ENCODE measurements at regions not wholly inside any gene's neighbourhood (a gene's known extent, or its start where the extent isn't known, plus 50 kb on each side); places are given as distances from the start of the nearest gene placed in this dataset.

- H3K36me3 ChIP-seq (ENCODE audit: insufficient read depth, low read length, poor library complexity, severe bottlenecking) = no peaks in the 10 kb centered on the region
- TF ChIP-seq EZH2 (IDR thresholded peaks at IDR 0.05; ENCODE audit: borderline replicate concordance, low read depth, low read length, poor library complexity, severe bottlenecking) (no peak), CTCF (conservative IDR thresholded peaks at IDR 0.05; ENCODE audit: low read depth, low read length) (no peak)
- H3K27me3 ChIP-seq (replicated peaks; ENCODE audit: insufficient read depth, low read depth, low read length, poor library complexity) = no peaks in the 10 kb centered on the region
- ChIA-PET POLR2A (ENCODE audit: low non-redundant PET) (no interaction called here), CTCF (no interaction called here)
- no peak overlapping the region for H3K4me3 ChIP-seq (ENCODE audit: low read depth, low read length, poor library complexity, severe bottlenecking)
- no TSS peak for BruUV-seq (replicated peaks)
- intact Hi-C loops (cut with micrococcal nuclease; ENCODE audit: unreplicated experiment) = no loop called here
- H3K9me3 ChIP-seq (ENCODE audit: low read depth, low read length, poor library complexity, severe bottlenecking) = peaks cover 4% of the 10 kb centered on the region
- peak; percentile 64 for DNase-seq (ENCODE audit: low spot score)
- H3K4me1 ChIP-seq (ENCODE audit: insufficient read depth, low read length, poor library complexity, severe bottlenecking) = peaks cover 18% of the 10 kb centered on the region
- no peak overlapping the region for H3K27ac ChIP-seq (ENCODE audit: low read depth, low read length, poor library complexity, severe bottlenecking)
Measured at GRCh38 chr11:15341587-15341986, 226.9 kb downstream of the INSC start.

- no TSS peak for BruUV-seq (replicated peaks)
- Histone ChIP-seq H3K4me1 (ENCODE audit: insufficient read depth, low read length, poor library complexity, severe bottlenecking) (peaks cover 18% of the 10 kb centered on the region), H3K4me3 (ENCODE audit: low read depth, low read length, poor library complexity, severe bottlenecking) (no peak overlapping the region), H3K27me3 (replicated peaks; ENCODE audit: insufficient read depth, low read depth, low read length, poor library complexity) (no peaks in the 10 kb centered on the region), H3K9me3 (ENCODE audit: low read depth, low read length, poor library complexity, severe bottlenecking) (peaks cover 4% of the 10 kb centered on the region), H3K36me3 (ENCODE audit: insufficient read depth, low read length, poor library complexity, severe bottlenecking) (no peaks in the 10 kb centered on the region), H3K27ac (ENCODE audit: low read depth, low read length, poor library complexity, severe bottlenecking) (no peak overlapping the region)
- ChIA-PET CTCF (no interaction called here), POLR2A (ENCODE audit: low non-redundant PET) (no interaction called here)
- intact Hi-C loops (cut with micrococcal nuclease; ENCODE audit: unreplicated experiment) = no loop called here
- TF ChIP-seq CTCF (conservative IDR thresholded peaks at IDR 0.05; ENCODE audit: low read depth, low read length) = no peak
- TF ChIP-seq EZH2 (IDR thresholded peaks at IDR 0.05; ENCODE audit: borderline replicate concordance, low read depth, low read length, poor library complexity, severe bottlenecking) = no peak
- no peak for DNase-seq (ENCODE audit: low spot score)
Measured at GRCh38 chr11:15342163-15342562, 227.4 kb downstream of the INSC start.

- no peak for TF ChIP-seq CTCF (conservative IDR thresholded peaks at IDR 0.05; ENCODE audit: low read depth, low read length)
- TF ChIP-seq EZH2 (IDR thresholded peaks at IDR 0.05; ENCODE audit: borderline replicate concordance, low read depth, low read length, poor library complexity, severe bottlenecking) = no peak
- no peak overlapping the region for H3K4me3 ChIP-seq (ENCODE audit: low read depth, low read length, poor library complexity, severe bottlenecking)
- no peaks in the 10 kb centered on the region for H3K36me3 ChIP-seq (ENCODE audit: insufficient read depth, low read length, poor library complexity, severe bottlenecking)
- intact Hi-C loops (cut with micrococcal nuclease; ENCODE audit: unreplicated experiment) = no loop called here
- no TSS peak for BruUV-seq (replicated peaks)
- no peaks in the 10 kb centered on the region for H3K9me3 ChIP-seq (ENCODE audit: low read depth, low read length, poor library complexity, severe bottlenecking)
- POLR2A ChIA-PET (ENCODE audit: low non-redundant PET) = no interaction called here
- H3K27ac ChIP-seq (ENCODE audit: low read depth, low read length, poor library complexity, severe bottlenecking) = no peak overlapping the region
- DNase-seq (ENCODE audit: low spot score) = no peak
- CTCF ChIA-PET = no interaction called here
- H3K27me3 ChIP-seq (replicated peaks; ENCODE audit: insufficient read depth, low read depth, low read length, poor library complexity) = no peaks in the 10 kb centered on the region
- peaks cover 3% of the 10 kb centered on the region for H3K4me1 ChIP-seq (ENCODE audit: insufficient read depth, low read length, poor library complexity, severe bottlenecking)
Measured at GRCh38 chr11:15346907-15347306, 232.2 kb downstream of the INSC start.
